ENCODE measurements at regions not wholly inside any gene's neighbourhood (a gene's known extent, or its start where the extent isn't known, plus 50 kb on each side); places are given as distances from the start of the nearest gene placed in this dataset.

- DNase-seq: no peak
Measured at GRCh38 chr13:24050796-24051715, 109.5 kb upstream of the SPATA13 start.

DNA sequence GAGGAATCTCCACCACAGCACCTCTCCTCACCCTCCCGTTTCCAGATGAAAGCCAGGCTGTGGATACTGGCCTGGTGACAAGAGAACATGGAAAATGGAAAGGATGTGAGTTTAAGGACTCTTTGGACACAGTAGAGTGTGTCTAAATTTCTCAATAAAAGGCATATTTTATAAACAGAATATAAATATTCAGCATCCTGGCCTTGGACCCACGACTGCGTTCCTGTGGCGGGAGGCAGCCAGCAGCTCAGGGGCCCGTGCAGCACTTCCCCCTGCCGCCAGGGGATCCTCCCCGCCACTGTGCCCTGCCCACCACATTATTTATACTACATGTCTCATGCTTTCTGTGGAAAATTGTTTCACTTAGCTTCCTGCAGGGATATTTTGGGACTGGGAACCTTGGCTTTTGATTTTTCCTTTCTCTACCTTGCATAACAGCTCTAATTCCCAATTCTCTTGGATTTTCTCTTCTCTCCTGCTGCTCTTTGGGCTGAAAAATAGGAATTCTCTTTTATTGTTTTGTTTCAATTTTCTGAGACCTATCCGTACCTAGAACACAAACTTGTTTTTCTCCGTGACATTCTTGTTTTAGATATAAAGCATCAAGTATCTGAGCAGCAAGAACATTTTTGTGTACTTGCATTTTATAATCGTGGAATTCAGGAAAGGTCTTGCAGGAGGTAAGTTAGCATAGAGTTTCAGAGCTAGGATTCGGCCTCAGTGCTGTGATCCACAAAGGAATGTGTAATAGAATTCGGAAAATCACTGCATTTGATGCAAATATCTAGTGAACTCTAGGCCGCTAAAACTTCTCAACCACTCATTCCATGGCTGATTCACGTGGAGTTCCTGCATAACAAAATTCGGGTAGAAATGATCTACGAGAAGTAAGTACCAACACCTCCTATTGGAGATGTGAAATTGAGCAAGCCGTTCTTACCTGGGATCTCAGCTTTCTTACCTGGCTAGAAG lies 107.7 kb upstream of the SPATA13 start:
- DNase-seq: no peak

DNA sequence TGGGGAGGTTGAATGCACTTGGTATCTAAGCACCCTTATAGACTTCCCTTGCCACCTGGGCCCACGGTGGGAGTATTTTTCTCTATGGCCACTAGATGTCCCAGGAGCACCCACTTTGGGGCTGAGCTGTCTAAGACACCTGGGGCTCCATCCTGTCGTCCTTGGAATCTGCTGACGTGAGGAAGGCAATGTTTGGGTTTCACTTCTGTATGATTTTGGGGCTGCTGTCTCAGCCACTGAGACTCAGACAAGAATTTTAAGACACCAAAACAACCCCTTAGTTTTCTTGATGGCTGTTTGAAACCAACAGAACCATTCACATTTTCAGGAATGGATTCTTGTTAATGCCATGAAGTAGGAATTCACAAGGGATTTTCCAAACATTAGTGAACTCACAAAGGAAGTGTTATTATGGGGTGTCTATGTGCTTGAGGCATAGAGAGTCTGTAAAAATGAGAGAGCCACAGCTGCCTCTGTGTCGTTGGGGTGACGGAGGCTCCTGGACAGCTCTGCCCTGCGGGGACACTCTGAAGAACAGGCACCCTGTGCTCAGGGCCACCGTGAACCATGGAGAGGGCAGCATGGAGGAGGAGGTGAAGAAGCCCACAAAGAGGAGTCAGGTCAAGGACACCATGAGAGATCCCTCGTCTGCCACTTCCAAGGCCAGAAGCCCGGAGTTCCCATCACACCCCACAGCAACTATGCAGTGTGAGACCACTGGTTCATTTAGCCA lies 106.8 kb upstream of the SPATA13 start:
- peak; percentile 39 for DNase-seq

GRCh38 chr13:24056616-24057137 lies 103.8 kb upstream of the SPATA13 start:
- no peak for DNase-seq

GRCh38 chr13:24060993-24061392 lies 99.5 kb upstream of the SPATA13 start:
- no peak for DNase-seq

- DNase-seq: no peak
Measured at GRCh38 chr13:24063281-24063877, 97.1 kb upstream of the SPATA13 start.

- no peak for DNase-seq
Measured at GRCh38 chr13:24064371-24064770, 96.1 kb upstream of the SPATA13 start.

- no peak for DNase-seq
Measured at GRCh38 chr13:24065176-24065575, 95.3 kb upstream of the SPATA13 start.

GRCh38 chr13:24066405-24067295 lies 93.9 kb upstream of the SPATA13 start:
- DNase-seq: no peak

- DNase-seq: no peak
Measured at GRCh38 chr13:24068472-24068871, 92.0 kb upstream of the SPATA13 start.

- DNase-seq: no peak
Measured at GRCh38 chr13:24071016-24071415, 89.5 kb upstream of the SPATA13 start.

- no peak for DNase-seq
Measured at GRCh38 chr13:24071423-24072075, 89.0 kb upstream of the SPATA13 start.

GRCh38 chr13:24073657-24074056 lies 86.9 kb upstream of the SPATA13 start:
- no peak for DNase-seq

DNA sequence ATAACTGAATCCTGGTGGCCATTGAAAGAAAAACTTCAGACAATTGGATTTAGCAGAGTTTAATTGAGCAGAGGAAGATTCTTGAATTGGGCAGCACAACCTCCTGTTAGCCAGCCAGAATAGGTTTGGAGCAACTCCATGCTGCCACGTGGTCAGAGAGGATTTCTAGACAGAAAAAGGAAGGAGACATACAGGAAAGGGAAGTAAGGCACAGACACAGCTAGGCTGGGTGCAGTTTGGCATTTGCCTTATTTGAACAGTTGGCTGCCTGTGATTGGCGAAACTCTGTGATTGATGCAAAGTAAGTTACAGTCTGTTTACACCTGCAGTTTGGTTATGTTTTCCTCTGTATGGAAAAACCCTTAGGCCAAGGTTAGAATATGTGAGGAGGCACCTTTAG lies 85.8 kb upstream of the SPATA13 start:
- no peak for DNase-seq

DNA sequence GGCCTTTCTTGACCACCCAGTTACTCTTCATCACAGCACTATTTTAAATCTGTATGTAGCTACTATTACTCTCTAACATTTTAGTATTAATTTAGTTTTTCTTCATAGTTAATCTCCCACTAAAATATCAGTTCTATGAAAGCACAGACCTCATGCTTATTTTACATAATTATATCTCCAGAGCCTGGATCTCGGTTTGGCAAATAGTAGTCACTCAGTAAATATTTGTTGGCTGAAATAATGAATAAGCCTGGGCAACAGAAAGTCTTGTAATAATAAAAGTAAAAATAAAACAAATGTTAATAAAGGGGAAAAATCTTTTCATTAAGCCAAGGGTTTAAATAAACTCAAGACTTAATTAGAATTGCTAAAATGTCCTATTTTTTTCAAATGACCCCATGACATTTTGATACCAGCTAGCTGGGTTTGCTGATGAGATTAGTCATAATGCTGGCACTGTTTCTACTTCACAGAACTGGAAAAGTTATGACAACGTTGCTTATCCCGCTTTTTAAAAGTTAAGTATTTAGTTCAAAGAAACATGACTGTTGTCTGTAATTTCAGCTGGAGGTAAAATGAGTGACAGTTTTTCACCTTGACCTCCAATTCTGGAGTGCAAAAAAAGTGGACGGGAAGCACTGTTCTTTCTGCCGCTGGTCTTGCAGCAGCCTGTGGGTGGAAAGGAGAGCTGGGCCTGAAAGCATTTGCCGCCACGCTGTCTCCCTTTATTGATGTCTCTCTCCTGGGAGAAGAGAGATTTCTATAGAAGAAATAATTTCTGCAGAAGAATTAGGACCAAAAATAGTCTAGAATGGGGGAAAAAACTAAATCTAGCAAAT lies 85.2 kb upstream of the SPATA13 start:
- DNase-seq: no peak

GRCh38 chr13:24076109-24076508 lies 84.4 kb upstream of the SPATA13 start:
- DNase-seq: no peak

- no peak for DNase-seq
Measured at GRCh38 chr13:24076636-24077035, 83.9 kb upstream of the SPATA13 start.

DNA sequence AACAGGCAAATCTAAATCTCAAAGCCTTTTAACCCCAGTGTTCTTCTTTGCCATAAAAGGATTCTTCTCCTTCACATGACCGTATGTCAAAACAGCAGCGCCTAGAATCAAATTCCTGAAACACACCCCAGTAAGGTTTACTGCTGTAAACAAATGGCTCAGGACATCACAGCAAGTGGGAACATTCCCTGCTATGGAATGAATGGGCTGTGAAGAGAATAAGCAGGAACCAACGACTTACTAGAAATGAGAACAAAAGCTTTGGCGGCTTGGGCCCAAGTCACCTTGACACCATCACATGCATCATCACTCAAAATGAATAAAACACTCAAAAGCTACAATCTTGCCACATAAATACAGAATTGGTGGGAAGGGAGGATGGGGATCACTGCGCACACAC lies 80.4 kb upstream of the SPATA13 start:
- no peak for DNase-seq

DNA sequence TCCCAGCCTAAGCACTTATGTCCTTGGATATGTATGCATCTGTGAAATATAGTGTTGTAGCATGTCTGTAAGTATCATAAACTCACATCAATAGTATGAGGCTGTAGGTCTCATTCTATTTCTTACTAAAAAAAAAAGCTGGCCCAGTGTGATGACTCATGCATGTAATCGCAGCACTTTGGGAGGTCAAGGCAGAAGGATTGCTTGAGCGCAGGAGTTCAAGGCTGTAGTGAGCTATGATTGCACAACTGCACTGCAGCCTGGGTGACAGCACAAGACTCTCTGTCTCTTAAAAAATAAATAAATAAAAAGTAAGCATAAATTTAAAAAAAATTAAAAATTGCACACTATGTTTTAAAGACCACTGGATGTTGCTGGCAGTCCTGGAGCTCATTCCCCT lies 79.1 kb upstream of the SPATA13 start:
- no peak for DNase-seq

Data from occipital lobe (tissue), 1 donor.